ENCODE measurements at regions not wholly inside any gene's neighbourhood (a gene's known extent, or its start where the extent isn't known, plus 50 kb on each side); places are given as distances from the start of the nearest gene placed in this dataset.

DNA sequence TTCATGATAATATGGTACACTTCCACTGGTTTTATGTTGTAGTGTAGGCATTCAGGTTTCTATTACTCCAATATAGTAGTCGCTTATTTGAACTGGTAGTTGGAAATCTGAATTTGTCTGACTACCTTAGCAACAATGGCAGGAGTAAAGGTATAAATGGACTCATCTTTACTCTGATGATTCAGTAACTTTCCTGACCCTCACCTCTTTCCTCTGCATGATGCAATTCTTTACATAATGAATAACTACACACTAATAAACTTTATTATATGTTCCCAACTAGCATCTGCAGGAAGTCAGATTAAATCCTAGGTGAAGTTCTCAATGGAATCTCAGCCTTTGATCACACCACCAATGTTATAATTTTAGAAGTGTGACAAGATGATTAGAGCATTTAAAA is 70.5 kb upstream of the ATP2B1 start:
- TF ChIP-seq, protein P1, sequence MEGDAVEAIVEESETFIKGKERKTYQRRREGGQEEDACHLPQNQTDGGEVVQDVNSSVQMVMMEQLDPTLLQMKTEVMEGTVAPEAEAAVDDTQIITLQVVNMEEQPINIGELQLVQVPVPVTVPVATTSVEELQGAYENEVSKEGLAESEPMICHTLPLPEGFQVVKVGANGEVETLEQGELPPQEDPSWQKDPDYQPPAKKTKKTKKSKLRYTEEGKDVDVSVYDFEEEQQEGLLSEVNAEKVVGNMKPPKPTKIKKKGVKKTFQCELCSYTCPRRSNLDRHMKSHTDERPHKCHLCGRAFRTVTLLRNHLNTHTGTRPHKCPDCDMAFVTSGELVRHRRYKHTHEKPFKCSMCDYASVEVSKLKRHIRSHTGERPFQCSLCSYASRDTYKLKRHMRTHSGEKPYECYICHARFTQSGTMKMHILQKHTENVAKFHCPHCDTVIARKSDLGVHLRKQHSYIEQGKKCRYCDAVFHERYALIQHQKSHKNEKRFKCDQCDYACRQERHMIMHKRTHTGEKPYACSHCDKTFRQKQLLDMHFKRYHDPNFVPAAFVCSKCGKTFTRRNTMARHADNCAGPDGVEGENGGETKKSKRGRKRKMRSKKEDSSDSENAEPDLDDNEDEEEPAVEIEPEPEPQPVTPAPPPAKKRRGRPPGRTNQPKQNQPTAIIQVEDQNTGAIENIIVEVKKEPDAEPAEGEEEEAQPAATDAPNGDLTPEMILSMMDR (IDR thresholded peaks at IDR 0.05) = no peak
- TF ChIP-seq POLR2A (IDR thresholded peaks at IDR 0.05) = no peak
